GM18498 (cell line): ENCODE measurements at regions not wholly inside any gene's neighbourhood (a gene's known extent, or its start where the extent isn't known, plus 50 kb on each side); places are given as distances from the start of the nearest gene placed in this dataset.
"Not testable (repeated sequence)": the region's sequence is repeated elsewhere in the genome, so short reads cannot be mapped to it uniquely, and the experiment has no call there.

Experiments
- ATAC-seq: cut with Tn5 transposase; IDR thresholded peaks from one replicate; pipeline ENCODE4 v1.9.1; 2021; ENCODE audit warnings: mild to moderate bottlenecking, moderate library complexity; ENCODE audit not compliant: unreplicated experiment

- ATAC-seq: not testable (repeated sequence)
Measured at GRCh38 chr14:84484243-84484642, 1045.7 kb upstream of the FLRT2 start.

- no peak for ATAC-seq
Measured at GRCh38 chr14:84485036-84485435, 1044.9 kb upstream of the FLRT2 start.

- no peak for ATAC-seq
Measured at GRCh38 chr14:84490081-84490480, 1039.9 kb upstream of the FLRT2 start.

DNA sequence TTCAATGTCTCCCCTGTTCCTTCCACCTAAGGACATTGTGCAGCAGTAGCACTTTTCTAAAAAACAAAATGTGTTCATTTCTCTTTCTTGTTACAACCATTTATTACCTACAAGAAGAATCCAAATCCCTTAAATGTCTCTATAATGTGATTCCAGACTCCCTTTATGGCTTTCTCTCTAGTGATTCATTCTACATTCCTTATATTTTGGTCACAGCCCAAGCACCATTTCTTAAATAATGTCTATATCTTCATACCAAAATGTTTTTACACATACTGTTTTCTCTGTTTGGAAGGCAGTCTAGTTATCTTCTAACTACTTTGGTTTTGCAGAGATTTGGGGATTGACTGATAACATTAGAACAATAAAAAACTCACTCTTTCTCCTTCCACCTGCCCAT lies 1037.3 kb upstream of the FLRT2 start:
- ATAC-seq: no peak

- ATAC-seq: no peak
Measured at GRCh38 chr14:84493779-84494178, 1036.2 kb upstream of the FLRT2 start.

DNA sequence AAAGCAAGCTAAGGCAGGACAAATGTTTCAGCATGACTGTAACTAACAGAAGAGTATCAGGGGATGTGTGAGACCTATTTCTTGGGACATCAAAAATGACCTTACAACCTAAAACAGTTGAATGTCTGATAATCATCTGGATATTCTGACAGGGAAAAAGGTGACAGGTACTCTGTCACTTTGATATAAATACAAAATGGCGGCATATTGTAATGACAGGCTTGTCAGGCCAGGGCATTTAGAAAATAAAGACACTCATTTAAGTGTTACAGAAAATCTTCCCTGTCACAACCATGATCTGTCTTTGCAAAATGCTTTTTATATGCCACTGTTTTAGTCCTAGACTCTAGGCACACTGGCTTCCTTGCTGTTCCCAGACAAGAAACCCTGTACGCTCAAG lies 1033.3 kb upstream of the FLRT2 start:
- no peak for ATAC-seq

GRCh38 chr14:84512823-84513222 lies 1017.1 kb upstream of the FLRT2 start:
- ATAC-seq: not testable (repeated sequence)

- ATAC-seq: no peak
Measured at GRCh38 chr14:84519836-84520235, 1010.1 kb upstream of the FLRT2 start.

DNA sequence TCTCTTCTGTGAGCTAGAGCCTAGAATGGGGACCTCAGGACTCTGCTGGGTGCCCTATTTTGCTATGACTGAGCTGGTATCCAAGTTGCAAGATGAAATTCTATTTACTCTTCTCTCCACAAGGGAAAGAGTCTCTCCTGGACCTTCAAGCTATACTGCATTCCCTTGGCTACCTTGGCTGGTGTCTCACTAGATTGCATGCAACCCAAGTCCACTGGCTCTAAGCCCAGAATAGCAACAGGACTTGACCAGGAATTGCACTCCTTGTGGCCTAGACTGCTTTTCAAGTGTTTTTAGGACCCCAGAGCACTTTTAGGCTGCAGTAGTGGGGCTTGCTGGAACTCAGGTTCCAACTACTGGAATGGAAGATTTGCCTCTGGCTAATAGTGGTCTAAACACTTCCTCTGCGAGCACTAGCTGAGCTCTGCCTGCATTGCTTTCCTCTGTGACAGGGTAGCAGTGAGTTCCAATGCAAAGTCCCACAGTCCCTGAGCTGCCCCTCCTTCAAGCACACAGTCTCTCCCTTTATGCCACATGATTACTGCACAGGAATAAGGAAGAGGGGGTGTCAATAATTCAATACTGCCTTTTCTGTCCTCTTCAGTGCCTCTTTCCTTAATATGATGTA lies 1009.1 kb upstream of the FLRT2 start:
- ATAC-seq: no peak

GRCh38 chr14:84523746-84524145 lies 1006.2 kb upstream of the FLRT2 start:
- no peak for ATAC-seq

- no peak for ATAC-seq
Measured at GRCh38 chr14:84527706-84528105, 1002.2 kb upstream of the FLRT2 start.

- no peak for ATAC-seq
Measured at GRCh38 chr14:84532016-84532415, 997.9 kb upstream of the FLRT2 start.

DNA sequence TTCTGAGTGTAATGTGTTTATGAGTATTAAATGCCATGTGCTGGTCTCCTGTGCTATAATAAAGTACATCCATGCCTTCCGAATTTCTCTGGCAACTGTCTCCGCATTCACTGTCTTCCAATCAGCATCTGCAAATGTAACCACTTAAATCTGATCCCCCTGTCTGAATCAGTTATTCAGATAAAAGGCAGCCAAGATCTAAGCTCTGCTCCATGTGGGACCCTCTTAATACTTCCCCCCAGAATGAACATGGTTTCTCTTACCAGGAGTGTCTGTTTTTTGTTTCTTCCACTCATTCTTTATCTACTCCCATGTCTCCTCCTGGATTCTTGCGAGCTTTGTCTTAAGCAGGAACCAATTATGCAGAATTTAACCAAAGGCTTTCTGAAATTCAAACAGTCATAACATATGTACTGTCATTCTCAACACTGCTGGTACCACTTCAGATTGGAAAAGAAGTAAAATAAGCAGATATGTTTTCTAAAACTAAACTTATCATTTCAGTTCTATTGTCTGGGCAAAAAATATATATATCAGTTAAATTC lies 996.7 kb upstream of the FLRT2 start:
- ATAC-seq: no peak

- no peak for ATAC-seq
Measured at GRCh38 chr14:84533791-84534190, 996.2 kb upstream of the FLRT2 start.

DNA sequence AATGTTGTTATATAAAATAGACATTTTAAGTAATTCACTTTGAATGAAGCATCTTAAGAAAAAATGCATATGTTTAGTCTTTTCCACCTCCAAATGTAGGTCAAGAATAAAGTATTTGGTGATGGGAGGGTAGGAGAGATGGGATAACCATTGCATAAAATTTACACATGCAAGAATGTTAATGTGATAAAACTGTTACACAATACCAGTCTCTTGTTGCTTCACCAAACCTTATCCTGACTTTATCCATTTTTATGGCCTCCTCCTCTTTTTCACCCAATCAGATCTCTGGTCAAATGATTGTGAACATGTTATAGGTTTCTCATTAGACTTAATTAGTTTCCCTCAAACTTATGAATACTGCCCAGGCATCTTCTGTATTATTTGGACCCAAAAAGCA lies 994.5 kb upstream of the FLRT2 start:
- no peak for ATAC-seq

- no peak for ATAC-seq
Measured at GRCh38 chr14:84535976-84536375, 994.0 kb upstream of the FLRT2 start.

DNA sequence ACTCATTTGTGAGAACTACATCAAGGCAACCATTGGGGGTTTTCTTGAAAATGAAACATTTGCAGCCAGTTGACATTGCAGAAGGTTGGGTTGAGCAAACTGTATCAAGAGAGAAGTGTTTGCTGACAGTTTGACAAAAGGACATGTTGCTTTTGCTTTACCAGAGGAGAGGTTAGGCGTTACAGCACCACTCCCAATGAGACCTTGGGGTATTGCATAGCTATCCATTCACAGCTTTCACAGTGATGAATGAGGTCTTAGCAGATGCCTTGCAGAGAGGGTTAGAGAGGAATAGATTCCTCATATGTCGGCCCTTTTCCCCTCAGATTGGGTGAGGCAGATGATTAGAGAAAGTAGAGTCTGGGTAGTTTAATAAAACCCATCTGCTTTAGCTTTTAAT lies 988.9 kb upstream of the FLRT2 start:
- no peak for ATAC-seq

DNA sequence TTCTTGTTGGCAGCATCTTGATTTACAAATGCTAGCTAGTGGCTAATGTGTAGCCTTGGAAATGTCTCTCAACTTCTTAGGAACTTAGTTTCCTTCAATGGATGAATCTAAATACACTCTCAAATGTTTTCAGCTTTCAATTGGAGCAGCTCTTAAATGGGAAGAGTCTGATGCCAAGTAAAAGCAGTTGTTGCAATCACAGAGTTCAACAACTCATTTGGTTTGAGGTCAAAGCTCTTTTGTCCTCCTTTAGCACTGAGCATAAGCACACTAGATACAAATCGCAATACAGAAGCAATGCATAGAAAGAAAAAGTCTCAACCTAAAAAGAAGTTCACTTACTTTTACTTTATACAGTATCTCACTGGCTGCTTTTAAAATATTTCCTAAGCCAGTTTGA lies 986.1 kb upstream of the FLRT2 start:
- ATAC-seq: no peak

DNA sequence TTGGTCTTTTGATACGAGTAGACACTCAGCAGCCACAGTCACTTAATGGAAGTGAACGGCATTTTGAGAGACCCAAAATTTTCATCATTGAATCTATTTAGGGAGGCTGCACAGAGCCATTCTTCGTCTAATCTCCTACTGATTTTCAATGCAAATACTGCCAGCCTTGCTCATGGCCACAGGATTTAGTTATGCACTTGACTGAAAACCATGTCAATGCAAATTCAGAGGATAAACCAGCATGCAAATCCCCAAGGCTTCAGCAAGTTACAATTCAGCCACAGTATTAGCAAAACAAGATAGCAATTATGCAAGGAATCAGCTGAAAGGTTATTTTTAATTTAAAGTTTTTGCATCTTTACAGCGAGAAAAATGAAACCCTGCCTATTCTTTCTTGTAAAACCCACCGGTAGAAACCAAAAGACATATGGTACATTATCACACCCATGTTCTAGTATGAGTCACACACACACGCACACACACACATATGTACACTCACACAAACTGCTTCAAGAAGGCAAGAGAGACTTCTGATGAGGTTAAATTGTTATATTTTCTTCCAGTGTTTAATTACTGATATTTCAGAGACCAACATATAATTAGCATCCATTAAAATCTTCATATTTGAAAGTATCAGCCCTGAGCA lies 985.3 kb upstream of the FLRT2 start:
- ATAC-seq: no peak

DNA sequence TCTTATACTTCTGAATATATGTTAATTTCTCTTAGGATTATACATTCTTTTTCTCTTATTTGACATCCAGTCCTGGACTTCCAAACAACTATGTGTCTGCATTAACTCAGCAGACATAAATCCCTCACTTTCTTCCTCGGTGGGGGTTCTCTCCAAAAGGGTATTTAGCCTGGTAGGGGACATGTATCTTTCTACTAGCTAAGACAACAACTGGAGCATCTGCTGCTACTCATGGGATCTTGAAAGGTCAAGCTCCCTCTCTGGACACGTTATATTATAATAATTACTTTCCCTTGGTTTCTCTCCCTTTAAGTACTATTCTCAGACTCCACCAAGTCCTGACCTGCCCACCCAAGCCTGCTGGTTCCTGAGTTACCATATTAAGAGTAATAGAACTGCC lies 983.7 kb upstream of the FLRT2 start:
- no peak for ATAC-seq

- no peak for ATAC-seq
Measured at GRCh38 chr14:84554136-84554535, 975.8 kb upstream of the FLRT2 start.

- no peak for ATAC-seq
Measured at GRCh38 chr14:84555493-84555892, 974.5 kb upstream of the FLRT2 start.

DNA sequence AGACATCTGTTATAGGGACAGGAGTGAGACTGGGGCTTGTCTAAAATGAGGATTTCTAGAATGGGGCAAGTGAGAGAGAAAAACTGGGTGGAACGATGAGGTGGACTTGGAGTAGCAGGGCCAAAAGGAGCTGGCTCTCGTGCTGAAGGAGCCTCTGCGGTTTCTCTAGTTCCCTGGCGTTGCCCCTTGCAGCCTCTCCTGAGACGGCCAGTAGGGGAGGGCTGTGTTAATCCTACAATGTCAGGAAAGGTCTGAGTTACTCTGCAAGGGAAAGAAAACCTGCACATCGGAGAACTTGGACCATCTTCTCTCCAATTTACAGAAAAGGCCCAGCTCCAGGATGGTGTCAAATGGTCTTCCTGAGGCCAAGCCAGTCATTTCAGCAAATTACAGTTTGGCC lies 963.8 kb upstream of the FLRT2 start:
- ATAC-seq: no peak
